ENCODE measurements at regions not wholly inside any gene's neighbourhood (a gene's known extent, or its start where the extent isn't known, plus 50 kb on each side); places are given as distances from the start of the nearest gene placed in this dataset.
"Not testable (repeated sequence)": the region's sequence is repeated elsewhere in the genome, so short reads cannot be mapped to it uniquely, and the experiment has no call there.

DNA sequence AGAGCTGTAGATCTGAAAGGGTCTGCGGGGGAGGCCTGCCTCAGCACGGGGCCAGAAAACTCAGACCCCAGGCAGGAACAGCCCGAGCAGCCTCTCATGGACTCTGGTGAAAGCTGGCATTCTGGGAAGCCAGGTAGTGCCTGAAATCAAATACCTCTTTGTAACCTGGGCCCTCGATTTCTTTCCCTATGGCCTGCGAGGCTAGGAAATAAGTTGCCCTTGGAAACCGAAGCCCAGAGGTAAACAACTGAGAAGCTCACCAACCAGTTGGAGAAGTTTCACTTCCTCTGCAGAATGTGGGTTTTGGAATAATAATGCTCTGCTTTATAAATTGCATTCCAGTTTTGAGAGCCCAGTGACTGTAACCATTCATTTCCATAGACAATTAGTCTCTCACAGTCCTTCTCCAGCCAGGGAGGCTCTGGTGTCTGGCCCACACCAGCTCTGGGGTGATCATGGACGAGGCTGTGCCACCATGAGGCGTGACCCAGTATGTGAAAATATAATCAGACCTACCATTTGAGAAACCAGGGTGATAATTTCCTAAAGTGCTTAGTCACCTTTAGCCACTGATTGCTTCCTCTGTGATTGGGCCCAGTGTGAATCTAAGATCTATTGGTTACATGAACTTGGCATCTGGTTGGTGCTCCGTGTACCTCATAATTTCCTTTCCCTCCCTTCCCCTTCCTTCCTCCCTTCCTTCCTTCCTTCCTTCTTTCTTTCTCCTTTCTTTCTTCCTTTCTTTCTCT, 133.1 kb upstream of the PELI1 start:
- Histone ChIP-seq H3K4me3 (ENCODE audit: low read depth, low read length) (no peak overlapping the region), H3K9me3 (ENCODE audit: control insufficient read depth, insufficient read depth, low read length) (no peaks in the 10 kb centered on the region), H3K27me3 (ENCODE audit: control insufficient read depth, insufficient read depth, low read length) (no peaks in the 10 kb centered on the region), H3K27ac (ENCODE audit: low read depth, low read length) (no peak overlapping the region)
- CTCF ChIA-PET: interaction anchor here (0.8 to 0.9 kb wide), 2 partner anchors 53 to 211 kb away, joined by 3 read pairs; no protein-coding TSS in a partner anchor
- TF ChIP-seq, protein P1, sequence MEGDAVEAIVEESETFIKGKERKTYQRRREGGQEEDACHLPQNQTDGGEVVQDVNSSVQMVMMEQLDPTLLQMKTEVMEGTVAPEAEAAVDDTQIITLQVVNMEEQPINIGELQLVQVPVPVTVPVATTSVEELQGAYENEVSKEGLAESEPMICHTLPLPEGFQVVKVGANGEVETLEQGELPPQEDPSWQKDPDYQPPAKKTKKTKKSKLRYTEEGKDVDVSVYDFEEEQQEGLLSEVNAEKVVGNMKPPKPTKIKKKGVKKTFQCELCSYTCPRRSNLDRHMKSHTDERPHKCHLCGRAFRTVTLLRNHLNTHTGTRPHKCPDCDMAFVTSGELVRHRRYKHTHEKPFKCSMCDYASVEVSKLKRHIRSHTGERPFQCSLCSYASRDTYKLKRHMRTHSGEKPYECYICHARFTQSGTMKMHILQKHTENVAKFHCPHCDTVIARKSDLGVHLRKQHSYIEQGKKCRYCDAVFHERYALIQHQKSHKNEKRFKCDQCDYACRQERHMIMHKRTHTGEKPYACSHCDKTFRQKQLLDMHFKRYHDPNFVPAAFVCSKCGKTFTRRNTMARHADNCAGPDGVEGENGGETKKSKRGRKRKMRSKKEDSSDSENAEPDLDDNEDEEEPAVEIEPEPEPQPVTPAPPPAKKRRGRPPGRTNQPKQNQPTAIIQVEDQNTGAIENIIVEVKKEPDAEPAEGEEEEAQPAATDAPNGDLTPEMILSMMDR (IDR thresholded peaks at IDR 0.05; ENCODE audit: low read depth, low read length): no peak
- POLR2A ChIA-PET: no interaction called here
- no peak for DNase-seq (ENCODE audit: low read depth, low spot score)

DNA sequence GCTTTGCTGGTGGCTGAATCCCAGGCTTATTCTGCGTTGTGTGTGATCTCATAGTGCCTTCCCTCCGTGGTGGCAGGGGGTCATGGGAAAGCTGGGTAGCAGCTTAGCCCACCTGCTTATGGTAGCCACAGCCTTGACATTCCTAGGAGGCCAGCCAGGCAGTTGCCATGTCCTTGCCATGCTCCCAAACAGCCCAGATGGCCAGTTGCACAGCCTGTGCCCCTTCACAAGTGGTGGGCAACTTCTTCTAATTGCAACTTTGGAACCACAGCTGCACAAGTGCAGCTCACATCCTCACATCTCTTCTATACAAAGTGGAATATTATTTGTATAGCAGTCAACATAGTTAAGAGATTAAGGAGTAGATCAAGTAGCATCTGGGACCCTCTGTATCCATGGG, 136.6 kb upstream of the PELI1 start:
- H3K27me3 ChIP-seq (ENCODE audit: control insufficient read depth, insufficient read depth, low read length); H3K9me3 ChIP-seq (ENCODE audit: control insufficient read depth, insufficient read depth, low read length); H3K27ac ChIP-seq (ENCODE audit: low read depth, low read length); H3K4me3 ChIP-seq (ENCODE audit: low read depth, low read length); DNase-seq (ENCODE audit: low read depth, low spot score); POLR2A ChIA-PET; CTCF ChIA-PET: not testable (repeated sequence)

DNA sequence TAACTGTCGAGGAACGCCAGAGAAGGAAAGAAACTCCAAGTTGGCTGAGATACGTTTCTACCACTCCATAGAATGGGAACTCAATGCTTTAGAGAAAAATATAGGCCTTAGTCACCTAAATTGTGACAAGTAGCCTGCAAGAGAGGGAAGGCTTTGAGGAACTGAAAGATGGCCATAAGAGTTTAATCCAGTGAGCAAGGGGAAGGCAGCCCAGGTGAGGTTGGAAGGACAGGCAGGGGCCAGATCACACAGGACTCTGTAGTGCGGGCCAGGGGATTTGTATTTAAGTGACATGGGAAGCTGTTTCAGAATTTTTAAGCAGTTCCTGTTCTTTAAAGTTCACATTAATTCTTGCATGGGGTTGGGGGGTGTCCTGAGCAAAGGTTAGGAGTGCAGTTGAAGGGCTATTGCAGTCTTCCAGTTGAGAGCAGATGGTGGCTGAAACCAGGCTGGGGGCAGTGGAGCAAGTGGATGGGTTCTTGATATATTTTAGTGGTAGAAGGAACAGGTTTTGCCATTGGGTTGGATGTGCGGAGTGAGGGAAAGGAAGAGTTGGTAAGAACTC, 138.9 kb upstream of the PELI1 start:
- CTCF ChIA-PET: no interaction called here
- Histone ChIP-seq H3K27ac (ENCODE audit: low read depth, low read length) (no peak overlapping the region), H3K27me3 (ENCODE audit: control insufficient read depth, insufficient read depth, low read length) (peaks cover 2% of the 10 kb centered on the region), H3K9me3 (ENCODE audit: control insufficient read depth, insufficient read depth, low read length) (no peaks in the 10 kb centered on the region), H3K4me3 (ENCODE audit: low read depth, low read length) (no peak overlapping the region)
- TF ChIP-seq, protein P1 (IDR thresholded peaks at IDR 0.05; ENCODE audit: low read depth, low read length): no peak
- DNase-seq (ENCODE audit: low read depth, low spot score): no peak
- POLR2A ChIA-PET: no interaction called here

DNA sequence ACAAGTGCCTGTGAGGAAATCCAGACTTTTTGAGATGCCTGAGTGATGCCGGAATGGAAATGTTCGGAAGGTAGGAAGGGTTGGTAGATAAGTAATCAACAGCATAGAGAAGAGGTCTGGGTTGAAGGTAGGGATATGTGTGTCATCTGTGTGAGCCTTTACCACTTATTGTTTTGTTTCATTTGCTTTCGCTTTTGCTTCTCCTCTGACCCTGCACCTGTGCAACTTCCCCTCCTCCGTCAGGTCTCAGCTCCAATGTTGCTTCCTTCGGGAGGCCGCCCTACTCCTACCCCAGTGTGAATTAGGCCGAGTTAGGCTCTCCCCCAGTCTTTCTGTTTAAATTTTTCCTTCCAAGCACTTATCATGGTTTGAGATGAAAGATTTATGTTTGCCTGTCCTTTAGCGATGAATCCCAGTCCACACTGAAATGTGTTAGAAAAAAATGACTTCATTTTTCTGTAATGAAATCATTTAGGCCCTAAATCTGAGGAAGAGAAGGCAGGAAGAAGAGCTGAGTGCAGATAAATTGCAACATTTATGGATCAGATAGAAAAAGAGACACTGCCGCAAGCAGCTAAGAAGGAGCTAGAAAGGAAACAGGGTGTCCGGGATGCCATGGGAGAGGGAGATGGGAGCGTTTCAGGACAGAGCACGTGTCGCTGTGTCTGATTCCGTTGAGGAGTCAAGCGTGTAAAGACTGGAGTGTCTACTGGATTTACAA, 139.6 kb upstream of the PELI1 start:
- CTCF ChIA-PET: no interaction called here
- TF ChIP-seq, protein P1 (IDR thresholded peaks at IDR 0.05; ENCODE audit: low read depth, low read length): no peak
- H3K27me3 ChIP-seq (ENCODE audit: control insufficient read depth, insufficient read depth, low read length): peaks cover 2% of the 10 kb centered on the region
- POLR2A ChIA-PET: no interaction called here
- H3K27ac ChIP-seq (ENCODE audit: low read depth, low read length): no peak overlapping the region
- DNase-seq (ENCODE audit: low read depth, low spot score): no peak
- no peaks in the 10 kb centered on the region for H3K9me3 ChIP-seq (ENCODE audit: control insufficient read depth, insufficient read depth, low read length)
- H3K4me3 ChIP-seq (ENCODE audit: low read depth, low read length): no peak overlapping the region

DNA sequence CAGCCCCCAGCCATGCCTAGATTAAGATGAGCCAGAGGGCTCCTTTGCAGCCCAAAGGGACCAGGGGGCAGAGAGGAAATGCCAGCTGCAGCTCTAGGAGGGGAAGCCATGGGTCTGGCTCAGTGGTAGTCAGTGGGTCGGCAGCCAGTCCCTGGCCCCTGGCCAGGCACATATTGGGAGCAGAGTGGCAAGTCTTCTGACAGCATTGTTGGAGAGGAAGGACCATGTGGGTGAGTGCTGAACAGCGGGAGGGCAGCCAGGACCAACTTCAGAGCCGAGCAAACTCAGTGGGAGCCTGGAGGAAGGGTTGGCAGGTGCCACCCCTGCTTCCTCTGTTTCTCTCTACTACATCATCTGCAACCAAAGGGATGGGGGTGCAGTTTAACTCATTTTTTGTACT, 140.5 kb upstream of the PELI1 start:
- CTCF ChIA-PET: no interaction called here
- TF ChIP-seq, protein P1 (IDR thresholded peaks at IDR 0.05; ENCODE audit: low read depth, low read length): no peak

More for the DNA sequence above, 140.5 kb upstream of the PELI1 start:
- H3K4me3 ChIP-seq (ENCODE audit: low read depth, low read length): no peak overlapping the region
- no peaks in the 10 kb centered on the region for H3K9me3 ChIP-seq (ENCODE audit: control insufficient read depth, insufficient read depth, low read length)
- peaks cover 2% of the 10 kb centered on the region for H3K27me3 ChIP-seq (ENCODE audit: control insufficient read depth, insufficient read depth, low read length)
- DNase-seq (ENCODE audit: low read depth, low spot score): no peak
- POLR2A ChIA-PET: no interaction called here
- no peak overlapping the region for H3K27ac ChIP-seq (ENCODE audit: low read depth, low read length)

Measured in AG04450 (cell line).